HL-60 (cell line): ENCODE measurements at regions not wholly inside any gene's neighbourhood (a gene's known extent, or its start where the extent isn't known, plus 50 kb on each side); places are given as distances from the start of the nearest gene placed in this dataset.

Experiments
- DNase-seq, 2 experiments: peaks; one replicate each; pipeline ENCODE4 v3.0.0-alpha.2; 2010 to 2020; ENCODE audit warnings: low read depth in 1 of 2, low spot score in 1 of 2
- H3K27ac ChIP-seq: fragments of 250-450 bp; sonication (Bioruptor Pico); replicated peaks from 2 replicates; pipeline ENCODE4 v1.5.1; 2020; ENCODE audit warnings: mild to moderate bottlenecking, moderate library complexity
- H3K27me3 ChIP-seq: fragments of 250-450 bp; sonication (Bioruptor Pico); 2 replicates; pipeline ENCODE4 v1.5.1; 2021; ENCODE audit warnings: mild to moderate bottlenecking, moderate library complexity; ENCODE audit not compliant: insufficient read depth, poor library complexity, severe bottlenecking
- H3K4me3 ChIP-seq: replicated peaks from 2 replicates; pipeline ENCODE4 v1.5.1; 2011; ENCODE audit warnings: mild to moderate bottlenecking, control low read depth, low read length; ENCODE audit not compliant: insufficient read depth
- GABPA ChIP-seq: IDR thresholded peaks from 2 replicates; pipeline ENCODE4 v1.6.1; 2012; ENCODE audit warnings: low read depth
- POLR2AphosphoS5 ChIP-seq: IDR thresholded peaks from 2 replicates; pipeline ENCODE4 v1.6.1; 2012; ENCODE audit warnings: low read depth
- REST ChIP-seq: IDR thresholded peaks from 2 replicates; pipeline ENCODE4 v1.6.1; 2012; ENCODE audit warnings: low read depth; ENCODE audit not compliant: insufficient replicate concordance
- SPI1 ChIP-seq: IDR thresholded peaks from 2 replicates; pipeline ENCODE4 v1.6.1; 2012; ENCODE audit warnings: low read depth, mild to moderate bottlenecking, borderline replicate concordance
- TF ChIP-seq, protein P1 (sequence below): IDR thresholded peaks from one replicate; pipeline ENCODE4 v1.5.1; 2011; ENCODE audit warnings: low read length, control low read depth, inconsistent platforms; ENCODE audit not compliant: insufficient read depth

GRCh38 chr12:116466536-116466935 lies 92.6 kb upstream of the MAP1LC3B2 start:
- no peak overlapping the region for H3K27ac ChIP-seq

GRCh38 chr12:116469344-116469743 lies 89.8 kb upstream of the MAP1LC3B2 start:
- no peak overlapping the region for H3K4me3 ChIP-seq
- DNase-seq = no peak
- no peaks in the 10 kb centered on the region for H3K27me3 ChIP-seq
- no peak overlapping the region for H3K27ac ChIP-seq
- TF ChIP-seq GABPA = no peak
- TF ChIP-seq REST = no peak
- TF ChIP-seq, protein P1, sequence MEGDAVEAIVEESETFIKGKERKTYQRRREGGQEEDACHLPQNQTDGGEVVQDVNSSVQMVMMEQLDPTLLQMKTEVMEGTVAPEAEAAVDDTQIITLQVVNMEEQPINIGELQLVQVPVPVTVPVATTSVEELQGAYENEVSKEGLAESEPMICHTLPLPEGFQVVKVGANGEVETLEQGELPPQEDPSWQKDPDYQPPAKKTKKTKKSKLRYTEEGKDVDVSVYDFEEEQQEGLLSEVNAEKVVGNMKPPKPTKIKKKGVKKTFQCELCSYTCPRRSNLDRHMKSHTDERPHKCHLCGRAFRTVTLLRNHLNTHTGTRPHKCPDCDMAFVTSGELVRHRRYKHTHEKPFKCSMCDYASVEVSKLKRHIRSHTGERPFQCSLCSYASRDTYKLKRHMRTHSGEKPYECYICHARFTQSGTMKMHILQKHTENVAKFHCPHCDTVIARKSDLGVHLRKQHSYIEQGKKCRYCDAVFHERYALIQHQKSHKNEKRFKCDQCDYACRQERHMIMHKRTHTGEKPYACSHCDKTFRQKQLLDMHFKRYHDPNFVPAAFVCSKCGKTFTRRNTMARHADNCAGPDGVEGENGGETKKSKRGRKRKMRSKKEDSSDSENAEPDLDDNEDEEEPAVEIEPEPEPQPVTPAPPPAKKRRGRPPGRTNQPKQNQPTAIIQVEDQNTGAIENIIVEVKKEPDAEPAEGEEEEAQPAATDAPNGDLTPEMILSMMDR = no peak
- TF ChIP-seq POLR2AphosphoS5 = no peak
- no peak for TF ChIP-seq SPI1

More at GRCh38 chr12:116466536-116466935, 92.6 kb upstream of the MAP1LC3B2 start:
- H3K27me3 ChIP-seq = no peaks in the 10 kb centered on the region
- H3K4me3 ChIP-seq = no peak overlapping the region
- DNase-seq = peak in 1 of 2 experiments; percentile 15
- no peak for TF ChIP-seq SPI1
- TF ChIP-seq GABPA = no peak
- TF ChIP-seq REST = no peak
- TF ChIP-seq POLR2AphosphoS5 = no peak
- TF ChIP-seq, protein P1 = no peak

- Histone ChIP-seq H3K27me3 (no peaks in the 10 kb centered on the region), H3K4me3 (no peak overlapping the region), H3K27ac (no peak overlapping the region)
- DNase-seq = no peak
- TF ChIP-seq POLR2AphosphoS5 (no peak), GABPA (no peak), SPI1 (no peak), REST (no peak)
- TF ChIP-seq, protein P1 = no peak
These were observed 87.6 kb upstream of the MAP1LC3B2 start for GRCh38 chr12:116471544-116471943.
